Keratinocyte (primary cell): ENCODE measurements at regions not wholly inside any gene's neighbourhood (a gene's known extent, or its start where the extent isn't known, plus 50 kb on each side); places are given as distances from the start of the nearest gene placed in this dataset.

ENCODE experiments used
- EZH2 ChIP-seq: IDR thresholded peaks from one replicate; pipeline ENCODE4 v1.6.1; 2012; ENCODE audit warnings: inconsistent platforms, mild to moderate bottlenecking, low read length, moderate library complexity
- TF ChIP-seq, protein P1 (sequence below), 3 experiments: IDR thresholded peaks in 1 of 3; conservative IDR thresholded peaks in 1 of 3; optimal IDR thresholded peaks in 1 of 3; 2 replicates in 2 of 3; 3 replicates in 1 of 3; pipeline versions ENCODE3 to v1.5.1; 2011; ENCODE audit warnings: low read length in 3 of 3, mild to moderate bottlenecking in 3 of 3, moderate library complexity in 2 of 3, control low read depth in 1 of 3, inconsistent platforms in 1 of 3; ENCODE audit not compliant: insufficient read depth in 2 of 3; ENCODE audit errors: extremely low read depth in 1 of 3

DNA sequence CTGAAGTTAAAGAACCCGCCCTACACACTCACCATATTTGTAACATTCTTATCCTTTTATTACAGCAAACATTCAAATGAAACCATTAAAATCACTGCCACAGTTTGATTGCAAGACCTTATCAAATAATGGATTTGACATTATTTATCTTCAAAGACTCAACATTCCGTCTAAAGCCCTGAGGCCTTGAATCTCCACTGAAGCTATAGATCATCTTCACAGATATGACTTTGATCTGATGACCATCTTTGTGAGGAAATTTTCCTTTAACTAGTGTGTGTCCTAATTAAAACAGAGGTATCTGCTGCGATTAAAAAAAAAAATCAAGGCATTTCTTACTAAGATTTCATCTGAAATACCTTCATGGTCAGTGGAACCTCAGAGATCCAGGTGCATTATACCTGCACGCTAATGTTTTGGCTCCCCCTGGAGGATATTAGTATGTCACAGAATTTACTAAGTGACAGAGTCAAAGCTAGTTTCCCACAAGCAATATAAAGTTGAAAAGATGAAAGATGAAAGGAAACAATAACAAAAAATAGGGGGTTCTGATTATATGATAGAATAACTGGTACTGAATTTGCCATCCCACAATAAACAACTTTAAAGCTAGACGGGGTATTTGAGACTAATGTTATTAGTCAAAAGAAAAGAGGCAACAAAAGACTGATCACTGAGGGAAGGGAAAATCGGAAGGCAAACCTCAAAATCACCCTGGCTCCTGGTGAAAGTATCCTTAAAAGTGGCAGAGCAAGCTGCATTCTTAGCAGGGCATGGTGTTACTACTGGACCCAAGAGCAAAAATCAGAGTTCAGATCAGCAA, 923.4 kb downstream of the NCAM2 start:
- TF ChIP-seq, protein P1, sequence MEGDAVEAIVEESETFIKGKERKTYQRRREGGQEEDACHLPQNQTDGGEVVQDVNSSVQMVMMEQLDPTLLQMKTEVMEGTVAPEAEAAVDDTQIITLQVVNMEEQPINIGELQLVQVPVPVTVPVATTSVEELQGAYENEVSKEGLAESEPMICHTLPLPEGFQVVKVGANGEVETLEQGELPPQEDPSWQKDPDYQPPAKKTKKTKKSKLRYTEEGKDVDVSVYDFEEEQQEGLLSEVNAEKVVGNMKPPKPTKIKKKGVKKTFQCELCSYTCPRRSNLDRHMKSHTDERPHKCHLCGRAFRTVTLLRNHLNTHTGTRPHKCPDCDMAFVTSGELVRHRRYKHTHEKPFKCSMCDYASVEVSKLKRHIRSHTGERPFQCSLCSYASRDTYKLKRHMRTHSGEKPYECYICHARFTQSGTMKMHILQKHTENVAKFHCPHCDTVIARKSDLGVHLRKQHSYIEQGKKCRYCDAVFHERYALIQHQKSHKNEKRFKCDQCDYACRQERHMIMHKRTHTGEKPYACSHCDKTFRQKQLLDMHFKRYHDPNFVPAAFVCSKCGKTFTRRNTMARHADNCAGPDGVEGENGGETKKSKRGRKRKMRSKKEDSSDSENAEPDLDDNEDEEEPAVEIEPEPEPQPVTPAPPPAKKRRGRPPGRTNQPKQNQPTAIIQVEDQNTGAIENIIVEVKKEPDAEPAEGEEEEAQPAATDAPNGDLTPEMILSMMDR (optimal IDR thresholded peaks at IDR 0.05 in 1 of 3, IDR thresholded peaks at IDR 0.05 in 1 of 3, conservative IDR thresholded peaks at IDR 0.05 in 1 of 3; ENCODE audit: extremely low read depth in 1 of 3, insufficient read depth in 2 of 3, low read length in 3 of 3): peak; percentile 30 to 38 (median 33)
- no peak for TF ChIP-seq EZH2
